ENCODE measurements at regions not wholly inside any gene's neighbourhood (a gene's known extent, or its start where the extent isn't known, plus 50 kb on each side); places are given as distances from the start of the nearest gene placed in this dataset.

- no peak for TF ChIP-seq YY1 (IDR thresholded peaks at IDR 0.05; ENCODE audit: insufficient read depth, insufficient read length)
- TF ChIP-seq ZNF274 (IDR thresholded peaks at IDR 0.05; ENCODE audit: low read depth, low read length), result no peak
Measured at GRCh38 chr19:37306383-37306963, 64.4 kb upstream of the ZNF527 start.
